ENCODE measurements at regions not wholly inside any gene's neighbourhood (a gene's known extent, or its start where the extent isn't known, plus 50 kb on each side); places are given as distances from the start of the nearest gene placed in this dataset.

- TF ChIP-seq POLR2A (IDR thresholded peaks at IDR 0.05) (no peak), CTCF (IDR thresholded peaks at IDR 0.05) (no peak)
Measured at GRCh38 chr13:68588623-68589022, 1358.5 kb upstream of the PCDH9 start.
